ENCODE measurements at regions not wholly inside any gene's neighbourhood (a gene's known extent, or its start where the extent isn't known, plus 50 kb on each side); places are given as distances from the start of the nearest gene placed in this dataset.

GRCh38 chr16:5448798-5449197 is 351.2 kb upstream of the EEF2KMT start:
- 0% methylated on average over 9 of the region's 9 CpGs for WGBS (ENCODE audit: low lambda C conversion rate)
- ChIA-PET POLR2A (no interaction called here), CTCF (ENCODE audit: low intra/inter-chr PET ratio, low total read pairs) (no interaction called here)
- no TSS peak for BruUV-seq (replicated peaks)
- TF ChIP-seq ZSCAN21 (CRISPR knock-in tag; IDR thresholded peaks at IDR 0.05; ENCODE audit: borderline replicate concordance) = no peak
- TF ChIP-seq ZNF207 (IDR thresholded peaks at IDR 0.05; ENCODE audit: borderline replicate concordance) = no peak
- no peak for TF ChIP-seq FOXO1 (CRISPR knock-in tag; IDR thresholded peaks at IDR 0.05)
- no peak for TF ChIP-seq SALL2 (CRISPR knock-in tag; IDR thresholded peaks at IDR 0.05)
- no peak for TF ChIP-seq HDAC1 (CRISPR knock-in tag; IDR thresholded peaks at IDR 0.05)
- no peak for TF ChIP-seq ZFP82 (CRISPR knock-in tag; IDR thresholded peaks at IDR 0.05; ENCODE audit: borderline replicate concordance)
- no peak for TF ChIP-seq ZZZ3 (CRISPR knock-in tag; IDR thresholded peaks at IDR 0.05; ENCODE audit: borderline replicate concordance)
- TF ChIP-seq MEIS2 (CRISPR knock-in tag; IDR thresholded peaks at IDR 0.05) = no peak
- no peak for TF ChIP-seq ZNF513 (CRISPR knock-in tag; conservative IDR thresholded peaks at IDR 0.05)
- no peak for TF ChIP-seq SNAI1 (CRISPR knock-in tag; IDR thresholded peaks at IDR 0.05; ENCODE audit: borderline replicate concordance)
- TF ChIP-seq KLF6 (CRISPR knock-in tag; IDR thresholded peaks at IDR 0.05) = no peak
- TF ChIP-seq NFE2L1 (CRISPR knock-in tag; IDR thresholded peaks at IDR 0.05; ENCODE audit: borderline replicate concordance) = no peak
- no peak for TF ChIP-seq AKNA (CRISPR knock-in tag; IDR thresholded peaks at IDR 0.05; ENCODE audit: borderline replicate concordance)
- TF ChIP-seq CHD4 (IDR thresholded peaks at IDR 0.05; ENCODE audit: borderline replicate concordance, low read length) = no peak
- H3K9me3 ChIP-seq (ENCODE audit: low read length) = no peaks in the 10 kb centered on the region
- no peak overlapping the region for H3K9ac ChIP-seq (ENCODE audit: insufficient read depth, low read depth, low read length)
- no peak overlapping the region for H2AFZ ChIP-seq (ENCODE audit: low read length)
- no peak overlapping the region for H3K4me3 ChIP-seq (replicated peaks in 1 of 3; ENCODE audit: insufficient read depth in 1 of 3, low read depth in 2 of 3, low read length in 3 of 3)
- no peaks in the 10 kb centered on the region for H3K4me1 ChIP-seq (ENCODE audit: insufficient read depth, low read length)
- H3K27me3 ChIP-seq (ENCODE audit: control insufficient read depth in 1 of 2, insufficient read depth in 2 of 2, low read length in 2 of 2) = peaks cover 0 to 13% of the 10 kb centered on the region in 2 experiments; a peak in 3 of 5 replicates
- no peaks in the 10 kb centered on the region for H4K20me1 ChIP-seq (ENCODE audit: insufficient read depth, low read length)
- H3K4me2 ChIP-seq (ENCODE audit: low read depth, low read length) = no peak overlapping the region
- no peak for ATAC-seq
- intact Hi-C loops (cut with micrococcal nuclease; ENCODE audit: unreplicated experiment) = no loop called here
- H3K36me3 ChIP-seq (replicated peaks in 1 of 2; ENCODE audit: control insufficient read depth in 1 of 2, insufficient read depth in 2 of 2, low read length in 2 of 2) = no peaks in the 10 kb centered on the region
- FAIRE-seq = no peak
- DNase-seq (ENCODE audit: low spot score) = no peak
- in situ Hi-C loops (cut with HindIII; ENCODE audit: extremely low pct_ligation_motif_present, low pct_unique_long_range_greater_than_20kb) = no loop called here
- no peak overlapping the region for H3K27ac ChIP-seq (ENCODE audit: extremely low read length, insufficient read depth, low read length)
- H3K79me2 ChIP-seq (ENCODE audit: insufficient read depth, low read length) = no peaks in the 10 kb centered on the region

All from HepG2 (cell line).